Loucy (cell line): ENCODE measurements at regions not wholly inside any gene's neighbourhood (a gene's known extent, or its start where the extent isn't known, plus 50 kb on each side); places are given as distances from the start of the nearest gene placed in this dataset.

ENCODE experiments used
- EZH2phosphoT487 ChIP-seq: fragments of 200-600 bp; IDR thresholded peaks from 2 replicates; pipeline ENCODE4 v1.6.1; 2018; ENCODE audit warnings: antibody characterized with exemption, mild to moderate bottlenecking, moderate library complexity, borderline replicate concordance
- TF ChIP-seq, protein P1 (sequence below): fragments of 200-600 bp; sonication (generic); conservative IDR thresholded peaks from 2 replicates; pipeline ENCODE4 v1.5.1; 2014; ENCODE audit warnings: mild to moderate bottlenecking, antibody characterized with exemption, low read length

DNA sequence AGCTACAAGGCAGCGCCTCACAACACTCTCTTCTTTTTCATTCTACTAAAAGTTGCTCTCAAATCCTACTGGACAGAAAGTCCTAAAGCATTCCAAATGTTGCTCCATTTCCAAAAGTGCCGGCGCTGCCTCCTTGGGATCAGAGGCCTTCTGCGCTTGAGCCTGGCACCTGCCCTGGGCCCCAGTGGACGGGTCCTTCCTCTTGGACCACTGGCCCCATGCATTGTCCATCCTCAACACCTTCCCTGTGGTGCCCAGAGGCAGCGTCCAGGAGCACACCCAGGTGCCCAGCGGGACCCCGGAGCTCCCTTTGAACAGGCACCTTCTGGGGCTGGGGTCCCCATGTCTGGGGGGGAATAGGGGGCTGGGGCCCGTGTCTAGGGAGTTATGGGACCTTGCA lies 205.2 kb downstream of the ERMARD start:
- TF ChIP-seq, protein P1, sequence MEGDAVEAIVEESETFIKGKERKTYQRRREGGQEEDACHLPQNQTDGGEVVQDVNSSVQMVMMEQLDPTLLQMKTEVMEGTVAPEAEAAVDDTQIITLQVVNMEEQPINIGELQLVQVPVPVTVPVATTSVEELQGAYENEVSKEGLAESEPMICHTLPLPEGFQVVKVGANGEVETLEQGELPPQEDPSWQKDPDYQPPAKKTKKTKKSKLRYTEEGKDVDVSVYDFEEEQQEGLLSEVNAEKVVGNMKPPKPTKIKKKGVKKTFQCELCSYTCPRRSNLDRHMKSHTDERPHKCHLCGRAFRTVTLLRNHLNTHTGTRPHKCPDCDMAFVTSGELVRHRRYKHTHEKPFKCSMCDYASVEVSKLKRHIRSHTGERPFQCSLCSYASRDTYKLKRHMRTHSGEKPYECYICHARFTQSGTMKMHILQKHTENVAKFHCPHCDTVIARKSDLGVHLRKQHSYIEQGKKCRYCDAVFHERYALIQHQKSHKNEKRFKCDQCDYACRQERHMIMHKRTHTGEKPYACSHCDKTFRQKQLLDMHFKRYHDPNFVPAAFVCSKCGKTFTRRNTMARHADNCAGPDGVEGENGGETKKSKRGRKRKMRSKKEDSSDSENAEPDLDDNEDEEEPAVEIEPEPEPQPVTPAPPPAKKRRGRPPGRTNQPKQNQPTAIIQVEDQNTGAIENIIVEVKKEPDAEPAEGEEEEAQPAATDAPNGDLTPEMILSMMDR = no peak
- no peak for TF ChIP-seq EZH2phosphoT487
